ENCODE measurements at regions not wholly inside any gene's neighbourhood (a gene's known extent, or its start where the extent isn't known, plus 50 kb on each side); places are given as distances from the start of the nearest gene placed in this dataset.

- no peak for TF ChIP-seq CTCF (IDR thresholded peaks at IDR 0.05)
- no peak for TF ChIP-seq ZFX (IDR thresholded peaks at IDR 0.05; ENCODE audit: borderline replicate concordance)
Observed at GRCh38 chr5:7202846-7203245, 193.1 kb upstream of the ADCY2 start.
